ENCODE measurements at regions not wholly inside any gene's neighbourhood (a gene's known extent, or its start where the extent isn't known, plus 50 kb on each side); places are given as distances from the start of the nearest gene placed in this dataset.

- Histone ChIP-seq H3K4me1 (no peaks in the 10 kb centered on the region), H3K9me3 (peaks cover 5% of the 10 kb centered on the region), H3K27ac (no peak overlapping the region), H3K4me3 (no peak overlapping the region), H3K36me3 (no peaks in the 10 kb centered on the region), H3K27me3 (no peaks in the 10 kb centered on the region)
- TF ChIP-seq CTCF (IDR thresholded peaks at IDR 0.05) = no peak
- DNase-seq (no peak), ATAC-seq (no peak)
- intact Hi-C loops (cut with DNase I) = no loop called here
These were observed 122.1 kb upstream of the PTCHD4 start for GRCh38 chr6:48233063-48233462.

- Histone ChIP-seq H3K4me1 (no peaks in the 10 kb centered on the region), H3K27me3 (no peaks in the 10 kb centered on the region), H3K4me3 (no peak overlapping the region), H3K9me3 (no peaks in the 10 kb centered on the region), H3K27ac (no peak overlapping the region), H3K36me3 (no peaks in the 10 kb centered on the region)
- ATAC-seq = no peak
- TF ChIP-seq CTCF (IDR thresholded peaks at IDR 0.05) = no peak
- DNase-seq = no peak
- intact Hi-C loops (cut with DNase I) = no loop called here
These were observed 118.8 kb upstream of the PTCHD4 start for GRCh38 chr6:48229841-48230240.

- H3K36me3 ChIP-seq = no peaks in the 10 kb centered on the region
- H3K9me3 ChIP-seq = no peaks in the 10 kb centered on the region
- DNase-seq (no peak), ATAC-seq (no peak)
- H3K27ac ChIP-seq = no peak overlapping the region
- intact Hi-C loops (cut with DNase I) = no loop called here
- no peak for TF ChIP-seq CTCF (IDR thresholded peaks at IDR 0.05)
- H3K4me1 ChIP-seq = no peaks in the 10 kb centered on the region
- no peaks in the 10 kb centered on the region for H3K27me3 ChIP-seq
- H3K4me3 ChIP-seq = no peak overlapping the region
These were observed 111.2 kb upstream of the PTCHD4 start for GRCh38 chr6:48222241-48222640.

GRCh38 chr6:48213076-48213788 lies 102.2 kb upstream of the PTCHD4 start:
- H3K36me3 ChIP-seq = no peaks in the 10 kb centered on the region
- DNase-seq (no peak), ATAC-seq (no peak)
- intact Hi-C loops (cut with DNase I) = no loop called here
- no peaks in the 10 kb centered on the region for H3K4me1 ChIP-seq
- no peak for TF ChIP-seq CTCF (IDR thresholded peaks at IDR 0.05)
- no peaks in the 10 kb centered on the region for H3K9me3 ChIP-seq
- no peak overlapping the region for H3K27ac ChIP-seq
- H3K4me3 ChIP-seq = no peak overlapping the region
- no peaks in the 10 kb centered on the region for H3K27me3 ChIP-seq

- no peak for TF ChIP-seq CTCF (IDR thresholded peaks at IDR 0.05)
- H3K27ac ChIP-seq = no peak overlapping the region
- intact Hi-C loops (cut with DNase I) = no loop called here
- no peaks in the 10 kb centered on the region for H3K27me3 ChIP-seq
- DNase-seq (no peak), ATAC-seq (no peak)
- H3K4me1 ChIP-seq = no peaks in the 10 kb centered on the region
- H3K4me3 ChIP-seq = no peak overlapping the region
- H3K36me3 ChIP-seq = no peaks in the 10 kb centered on the region
- H3K9me3 ChIP-seq = no peaks in the 10 kb centered on the region
These were observed 101.5 kb upstream of the PTCHD4 start for GRCh38 chr6:48212501-48212900.

- H3K27me3 ChIP-seq = no peaks in the 10 kb centered on the region
- intact Hi-C loops (cut with DNase I) = no loop called here
These were observed 95.1 kb upstream of the PTCHD4 start for GRCh38 chr6:48206091-48206490.

More at GRCh38 chr6:48206091-48206490, 95.1 kb upstream of the PTCHD4 start:
- TF ChIP-seq CTCF (IDR thresholded peaks at IDR 0.05) = no peak
- Histone ChIP-seq H3K9me3 (no peaks in the 10 kb centered on the region), H3K27ac (no peak overlapping the region), H3K36me3 (no peaks in the 10 kb centered on the region), H3K4me3 (no peak overlapping the region), H3K4me1 (no peaks in the 10 kb centered on the region)
- ATAC-seq = no peak
- DNase-seq = no peak
